ENCODE measurements at regions not wholly inside any gene's neighbourhood (a gene's known extent, or its start where the extent isn't known, plus 50 kb on each side); places are given as distances from the start of the nearest gene placed in this dataset.

DNA sequence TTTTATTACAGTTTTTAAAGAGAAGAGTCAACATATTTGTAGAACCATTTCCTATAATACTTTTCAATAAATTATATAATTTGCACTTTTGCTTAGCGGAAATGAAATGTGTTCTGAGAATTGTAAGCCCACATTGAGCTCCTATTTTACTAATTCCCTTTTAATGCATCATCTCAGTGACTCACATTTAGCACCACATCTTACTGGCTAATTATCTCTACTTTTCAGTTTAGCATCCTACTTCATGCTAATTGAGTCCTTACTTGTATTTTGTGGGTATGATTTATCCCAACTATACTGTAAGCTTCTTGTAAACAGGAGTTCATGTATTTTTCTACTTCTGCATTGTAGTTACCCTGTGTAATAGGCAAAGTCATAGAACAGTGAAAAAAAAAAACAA, 67.5 kb downstream of the TMX1 start:
- DNase-seq: no peak
- H3K4me3 ChIP-seq (ENCODE audit: control insufficient read depth in 1 of 7, extremely low read depth in 1 of 7, insufficient read depth in 4 of 7, low read depth in 2 of 7, low read length in 6 of 7): no peak overlapping the region
- H3K9me3 ChIP-seq (ENCODE audit: control extremely low read depth in 1 of 5, control insufficient read depth in 4 of 5, insufficient read depth in 2 of 5, low read depth in 1 of 5, low read length in 4 of 5): no peaks in the 10 kb centered on the region
- H3K4me1 ChIP-seq (ENCODE audit: control extremely low read depth in 1 of 4, control insufficient read depth in 4 of 4, insufficient read depth in 4 of 4, low read length in 3 of 4): no peaks in the 10 kb centered on the region
- H3K27me3 ChIP-seq (replicated peaks in 2 of 5; ENCODE audit: control insufficient read depth in 4 of 5, insufficient read depth in 5 of 5, low read length in 4 of 5): no peaks in the 10 kb centered on the region
- no CpG with 5 or more reads among the region's 1 CpG for WGBS (ENCODE audit: insufficient coverage)
- ChIA-PET POLR2A (no interaction called here), CTCF (no interaction called here)
- H3K27ac ChIP-seq (ENCODE audit: insufficient read depth in 1 of 2, low read depth in 1 of 2, low read length in 2 of 2, poor library complexity in 1 of 2, severe bottlenecking in 2 of 2): no peak overlapping the region
- no peaks in the 10 kb centered on the region for H3K36me3 ChIP-seq (ENCODE audit: control insufficient read depth in 4 of 4, insufficient read depth in 4 of 4, low read length in 3 of 4)

DNA sequence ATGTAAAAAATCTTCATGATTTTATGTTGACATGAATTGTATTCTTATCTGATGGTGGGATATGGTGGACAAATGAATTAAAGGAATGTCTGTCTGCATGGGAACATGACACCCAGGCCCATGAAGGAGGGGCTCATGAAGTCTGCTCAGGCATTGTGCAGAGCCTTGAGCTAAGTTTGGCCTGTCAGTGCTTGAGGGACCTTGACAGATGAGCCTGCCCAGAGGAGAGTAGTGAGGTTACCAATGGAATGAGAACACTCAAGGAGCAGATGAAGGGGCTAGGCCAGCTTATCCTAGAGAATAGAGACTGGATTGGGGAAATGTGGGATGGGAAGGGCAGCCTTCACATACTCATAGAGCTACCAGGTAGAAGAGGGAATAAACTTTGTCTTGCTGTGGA, 68.8 kb downstream of the TMX1 start:
- no peaks in the 10 kb centered on the region for H3K9me3 ChIP-seq (ENCODE audit: control extremely low read depth in 1 of 5, control insufficient read depth in 4 of 5, insufficient read depth in 2 of 5, low read depth in 1 of 5, low read length in 4 of 5)
- H3K4me3 ChIP-seq (ENCODE audit: control insufficient read depth in 1 of 7, extremely low read depth in 1 of 7, insufficient read depth in 4 of 7, low read depth in 2 of 7, low read length in 6 of 7): no peak overlapping the region
- no peaks in the 10 kb centered on the region for H3K27me3 ChIP-seq (replicated peaks in 2 of 5; ENCODE audit: control insufficient read depth in 4 of 5, insufficient read depth in 5 of 5, low read length in 4 of 5)
- no peaks in the 10 kb centered on the region for H3K36me3 ChIP-seq (ENCODE audit: control insufficient read depth in 4 of 4, insufficient read depth in 4 of 4, low read length in 3 of 4)
- no peak overlapping the region for H3K27ac ChIP-seq (ENCODE audit: insufficient read depth in 1 of 2, low read depth in 1 of 2, low read length in 2 of 2, poor library complexity in 1 of 2, severe bottlenecking in 2 of 2)
- DNase-seq: no peak
- ChIA-PET POLR2A (no interaction called here), CTCF (no interaction called here)
- no peaks in the 10 kb centered on the region for H3K4me1 ChIP-seq (ENCODE audit: control extremely low read depth in 1 of 4, control insufficient read depth in 4 of 4, insufficient read depth in 4 of 4, low read length in 3 of 4)

DNA sequence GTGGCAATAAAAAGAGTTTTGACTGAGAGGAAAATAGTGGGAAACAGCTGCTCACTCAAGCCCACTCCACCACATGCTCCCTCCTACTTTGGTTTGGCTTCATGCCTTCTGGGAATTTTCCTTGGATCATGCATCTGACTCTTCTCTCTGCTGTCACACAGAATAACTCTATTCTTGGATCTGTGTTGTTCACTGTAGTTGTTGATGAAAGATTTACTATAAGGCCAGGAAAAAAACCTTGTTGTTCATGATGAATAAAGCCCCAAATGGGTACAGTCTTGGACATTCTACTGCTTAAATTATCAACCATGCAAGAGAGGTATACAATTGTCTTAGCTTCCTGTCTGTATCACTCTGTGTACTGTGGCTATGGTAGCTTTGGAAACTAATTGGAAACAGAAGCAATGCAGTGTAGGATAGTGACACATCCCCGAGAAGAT, 70.5 kb downstream of the TMX1 start:
- DNase-seq: no peak
- no peaks in the 10 kb centered on the region for H3K4me1 ChIP-seq (ENCODE audit: control extremely low read depth in 1 of 4, control insufficient read depth in 4 of 4, insufficient read depth in 4 of 4, low read length in 3 of 4)
- no peaks in the 10 kb centered on the region for H3K27me3 ChIP-seq (replicated peaks in 2 of 5; ENCODE audit: control insufficient read depth in 4 of 5, insufficient read depth in 5 of 5, low read length in 4 of 5)
- no peak overlapping the region for H3K4me3 ChIP-seq (ENCODE audit: control insufficient read depth in 1 of 7, extremely low read depth in 1 of 7, insufficient read depth in 4 of 7, low read depth in 2 of 7, low read length in 6 of 7)
- H3K36me3 ChIP-seq (ENCODE audit: control insufficient read depth in 4 of 4, insufficient read depth in 4 of 4, low read length in 3 of 4): no peaks in the 10 kb centered on the region
- CTCF ChIA-PET: interaction anchor here (0.6 kb wide), 1 partner anchor 22 kb away, joined by 3 read pairs; no protein-coding TSS in a partner anchor
- no CpG with 5 or more reads among the region's 1 CpG for WGBS (ENCODE audit: insufficient coverage)
- POLR2A ChIA-PET: no interaction called here
- no peak overlapping the region for H3K27ac ChIP-seq (ENCODE audit: insufficient read depth in 1 of 2, low read depth in 1 of 2, low read length in 2 of 2, poor library complexity in 1 of 2, severe bottlenecking in 2 of 2)
- no peaks in the 10 kb centered on the region for H3K9me3 ChIP-seq (ENCODE audit: control extremely low read depth in 1 of 5, control insufficient read depth in 4 of 5, insufficient read depth in 2 of 5, low read depth in 1 of 5, low read length in 4 of 5)

DNA sequence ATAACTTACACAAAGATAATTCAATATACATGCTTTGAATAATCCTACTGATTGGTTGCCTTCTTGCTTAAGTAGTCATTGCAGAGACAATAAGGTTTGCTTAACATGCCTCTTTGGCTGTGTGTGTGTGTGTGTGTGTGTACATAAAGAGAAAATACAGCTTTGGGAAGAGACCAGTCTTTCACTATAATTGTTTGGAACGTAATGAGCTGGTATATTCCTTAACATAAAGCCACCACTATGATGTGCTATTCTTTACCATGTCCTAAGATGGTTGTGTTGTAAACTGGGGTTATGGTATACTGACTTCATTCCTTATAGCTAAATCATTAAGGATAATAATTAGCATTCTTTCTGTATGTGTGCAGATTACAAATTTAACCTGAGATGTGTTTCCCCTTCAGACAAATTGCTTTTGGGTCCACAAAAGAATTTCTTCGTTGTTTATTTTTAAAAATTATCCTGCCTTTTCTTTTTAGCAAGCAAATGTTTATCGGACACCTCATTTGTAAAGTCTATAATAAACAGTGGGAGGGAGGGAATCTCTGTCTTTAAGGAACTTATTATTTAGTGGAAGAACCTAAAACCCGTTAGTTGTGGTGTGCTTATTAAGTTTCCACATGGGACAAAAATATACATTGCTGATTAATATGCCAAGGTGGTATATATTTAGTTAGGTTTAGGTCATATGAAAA, 74.4 kb downstream of the TMX1 start:
- no peak overlapping the region for H3K4me3 ChIP-seq (ENCODE audit: control insufficient read depth in 1 of 7, extremely low read depth in 1 of 7, insufficient read depth in 4 of 7, low read depth in 2 of 7, low read length in 6 of 7)
- 100% methylated on average over 1 of the region's 4 CpGs for WGBS (ENCODE audit: insufficient coverage)
- no peak overlapping the region for H3K27ac ChIP-seq (ENCODE audit: insufficient read depth in 1 of 2, low read depth in 1 of 2, low read length in 2 of 2, poor library complexity in 1 of 2, severe bottlenecking in 2 of 2)
- no peaks in the 10 kb centered on the region for H3K36me3 ChIP-seq (ENCODE audit: control insufficient read depth in 4 of 4, insufficient read depth in 4 of 4, low read length in 3 of 4)
- ChIA-PET POLR2A (no interaction called here), CTCF (no interaction called here)
- no peaks in the 10 kb centered on the region for H3K27me3 ChIP-seq (replicated peaks in 2 of 5; ENCODE audit: control insufficient read depth in 4 of 5, insufficient read depth in 5 of 5, low read length in 4 of 5)
- no peak for DNase-seq
- no peaks in the 10 kb centered on the region for H3K4me1 ChIP-seq (ENCODE audit: control extremely low read depth in 1 of 4, control insufficient read depth in 4 of 4, insufficient read depth in 4 of 4, low read length in 3 of 4)
- H3K9me3 ChIP-seq (ENCODE audit: control extremely low read depth in 1 of 5, control insufficient read depth in 4 of 5, insufficient read depth in 2 of 5, low read depth in 1 of 5, low read length in 4 of 5): no peaks in the 10 kb centered on the region

DNA sequence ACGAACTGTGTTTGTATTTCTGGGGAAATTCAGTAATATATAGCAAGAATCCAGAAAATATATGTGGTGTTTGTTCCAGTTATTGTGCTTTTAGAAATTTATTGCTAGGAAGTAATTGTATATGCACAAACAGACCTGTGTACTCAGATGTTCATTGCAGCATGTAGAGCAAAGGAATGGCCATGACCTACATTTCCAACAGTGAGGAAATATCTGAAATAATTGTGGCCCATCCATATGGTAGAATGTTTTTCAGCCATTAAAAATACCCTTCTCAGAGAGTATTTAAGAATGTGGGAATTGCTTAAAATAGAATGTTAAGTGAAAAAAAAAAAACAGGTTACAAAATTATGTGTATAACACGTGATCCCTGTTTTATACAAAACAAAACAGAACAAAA, 77.3 kb downstream of the TMX1 start:
- no peak overlapping the region for H3K4me3 ChIP-seq (ENCODE audit: control insufficient read depth in 1 of 7, extremely low read depth in 1 of 7, insufficient read depth in 4 of 7, low read depth in 2 of 7, low read length in 6 of 7)
- no peaks in the 10 kb centered on the region for H3K27me3 ChIP-seq (replicated peaks in 2 of 5; ENCODE audit: control insufficient read depth in 4 of 5, insufficient read depth in 5 of 5, low read length in 4 of 5)
- no peak for DNase-seq
- H3K27ac ChIP-seq (ENCODE audit: insufficient read depth in 1 of 2, low read depth in 1 of 2, low read length in 2 of 2, poor library complexity in 1 of 2, severe bottlenecking in 2 of 2): no peak overlapping the region
- WGBS (ENCODE audit: insufficient coverage): no CpG with 5 or more reads among the region's 2 CpGs
- no peaks in the 10 kb centered on the region for H3K36me3 ChIP-seq (ENCODE audit: control insufficient read depth in 4 of 4, insufficient read depth in 4 of 4, low read length in 3 of 4)
- ChIA-PET CTCF (no interaction called here), POLR2A (no interaction called here)
- no peaks in the 10 kb centered on the region for H3K9me3 ChIP-seq (ENCODE audit: control extremely low read depth in 1 of 5, control insufficient read depth in 4 of 5, insufficient read depth in 2 of 5, low read depth in 1 of 5, low read length in 4 of 5)
- no peaks in the 10 kb centered on the region for H3K4me1 ChIP-seq (ENCODE audit: control extremely low read depth in 1 of 4, control insufficient read depth in 4 of 4, insufficient read depth in 4 of 4, low read length in 3 of 4)

DNA sequence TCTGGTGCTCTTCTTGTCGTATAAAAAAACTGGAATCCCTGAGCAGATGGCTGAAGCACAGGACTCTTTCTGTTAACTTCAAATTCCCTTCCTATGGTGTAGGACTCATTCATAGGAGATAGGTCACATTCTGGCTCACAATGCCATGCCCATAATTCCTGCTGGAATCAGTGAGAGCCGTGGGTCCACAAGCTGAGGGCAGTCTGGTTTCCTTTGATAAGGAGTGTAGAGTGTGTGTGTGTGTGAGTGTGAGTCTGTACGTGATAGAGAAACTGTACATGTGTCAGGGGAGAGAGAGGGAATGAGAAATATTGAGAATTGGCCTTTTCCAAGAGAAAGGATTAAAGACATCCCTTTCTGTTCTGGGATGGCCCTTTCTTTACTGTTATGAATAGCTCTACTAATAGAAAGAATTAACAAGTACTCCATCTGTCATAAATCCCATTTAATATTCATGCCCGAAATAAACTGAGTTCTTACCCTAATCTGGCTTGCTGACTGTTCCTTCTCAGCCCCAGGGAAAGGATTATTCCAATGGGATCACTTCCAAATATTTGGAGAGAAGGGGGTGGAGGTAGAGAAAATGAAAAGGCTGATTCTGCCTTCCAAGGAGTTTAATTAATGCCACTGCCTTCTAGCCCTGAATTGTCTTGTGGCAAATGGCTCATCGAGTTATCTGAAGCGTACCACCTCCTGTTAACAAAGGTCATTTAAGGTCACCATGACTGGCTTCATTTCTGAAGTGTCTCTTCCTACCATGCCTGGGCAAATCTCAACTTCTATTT, 79.0 kb downstream of the TMX1 start:
- ChIA-PET CTCF (no interaction called here), POLR2A (no interaction called here)
- no peaks in the 10 kb centered on the region for H3K36me3 ChIP-seq (ENCODE audit: control insufficient read depth in 4 of 4, insufficient read depth in 4 of 4, low read length in 3 of 4)
- WGBS (ENCODE audit: insufficient coverage): 70% methylated on average over 4 of the region's 6 CpGs
- peak in 1 of 3 donors; percentile 19 for DNase-seq
- no peak overlapping the region for H3K4me3 ChIP-seq (ENCODE audit: control insufficient read depth in 1 of 7, extremely low read depth in 1 of 7, insufficient read depth in 4 of 7, low read depth in 2 of 7, low read length in 6 of 7)
- H3K27me3 ChIP-seq (replicated peaks in 2 of 5; ENCODE audit: control insufficient read depth in 4 of 5, insufficient read depth in 5 of 5, low read length in 4 of 5): no peaks in the 10 kb centered on the region
- no peaks in the 10 kb centered on the region for H3K9me3 ChIP-seq (ENCODE audit: control extremely low read depth in 1 of 5, control insufficient read depth in 4 of 5, insufficient read depth in 2 of 5, low read depth in 1 of 5, low read length in 4 of 5)
- H3K4me1 ChIP-seq (ENCODE audit: control extremely low read depth in 1 of 4, control insufficient read depth in 4 of 4, insufficient read depth in 4 of 4, low read length in 3 of 4): no peaks in the 10 kb centered on the region
- no peak overlapping the region for H3K27ac ChIP-seq (ENCODE audit: insufficient read depth in 1 of 2, low read depth in 1 of 2, low read length in 2 of 2, poor library complexity in 1 of 2, severe bottlenecking in 2 of 2)

DNA sequence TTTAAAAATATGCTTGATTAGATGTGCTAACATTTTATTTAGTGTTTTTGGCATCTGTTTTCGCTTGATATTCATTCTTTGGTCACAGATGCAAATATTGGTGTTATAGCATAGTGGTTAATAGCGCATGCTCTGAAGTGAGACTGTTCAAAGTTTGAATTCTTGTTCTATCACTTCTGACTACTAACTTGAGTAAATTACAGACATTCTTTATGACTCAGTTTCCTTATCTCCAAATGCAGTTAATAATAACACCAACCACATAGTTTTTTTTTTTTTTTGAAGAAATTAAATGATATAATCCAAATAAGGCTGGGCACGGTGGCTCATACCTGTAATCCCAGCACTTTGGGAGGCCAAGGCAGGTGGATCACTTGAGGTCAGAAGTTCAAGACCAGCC, 81.0 kb downstream of the TMX1 start:
- H3K4me1 ChIP-seq (ENCODE audit: control extremely low read depth in 1 of 4, control insufficient read depth in 4 of 4, insufficient read depth in 4 of 4, low read length in 3 of 4): no peaks in the 10 kb centered on the region
- ChIA-PET CTCF (no interaction called here), POLR2A (no interaction called here)
- H3K9me3 ChIP-seq (ENCODE audit: control extremely low read depth in 1 of 5, control insufficient read depth in 4 of 5, insufficient read depth in 2 of 5, low read depth in 1 of 5, low read length in 4 of 5): peaks cover 0 to 2% (median 0%) of the 10 kb centered on the region in 5 experiments
- WGBS (ENCODE audit: insufficient coverage): 100% methylated on average over 1 of the region's 3 CpGs
- H3K4me3 ChIP-seq (ENCODE audit: control insufficient read depth in 1 of 7, extremely low read depth in 1 of 7, insufficient read depth in 4 of 7, low read depth in 2 of 7, low read length in 6 of 7): no peak overlapping the region
- no peaks in the 10 kb centered on the region for H3K36me3 ChIP-seq (ENCODE audit: control insufficient read depth in 4 of 4, insufficient read depth in 4 of 4, low read length in 3 of 4)
- no peaks in the 10 kb centered on the region for H3K27me3 ChIP-seq (replicated peaks in 2 of 5; ENCODE audit: control insufficient read depth in 4 of 5, insufficient read depth in 5 of 5, low read length in 4 of 5)
- H3K27ac ChIP-seq (ENCODE audit: insufficient read depth in 1 of 2, low read depth in 1 of 2, low read length in 2 of 2, poor library complexity in 1 of 2, severe bottlenecking in 2 of 2): no peak overlapping the region
- no peak for DNase-seq
